ENCODE measurements at regions not wholly inside any gene's neighbourhood (a gene's known extent, or its start where the extent isn't known, plus 50 kb on each side); places are given as distances from the start of the nearest gene placed in this dataset.

- TF ChIP-seq CTCF (IDR thresholded peaks at IDR 0.05), result no peak
- TF ChIP-seq EZH2phosphoT487 (IDR thresholded peaks at IDR 0.05), result no peak
Measured at GRCh38 chr1:87231703-87232367, 96.8 kb upstream of the LMO4 start.
